ENCODE measurements at regions not wholly inside any gene's neighbourhood (a gene's known extent, or its start where the extent isn't known, plus 50 kb on each side); places are given as distances from the start of the nearest gene placed in this dataset.

DNA sequence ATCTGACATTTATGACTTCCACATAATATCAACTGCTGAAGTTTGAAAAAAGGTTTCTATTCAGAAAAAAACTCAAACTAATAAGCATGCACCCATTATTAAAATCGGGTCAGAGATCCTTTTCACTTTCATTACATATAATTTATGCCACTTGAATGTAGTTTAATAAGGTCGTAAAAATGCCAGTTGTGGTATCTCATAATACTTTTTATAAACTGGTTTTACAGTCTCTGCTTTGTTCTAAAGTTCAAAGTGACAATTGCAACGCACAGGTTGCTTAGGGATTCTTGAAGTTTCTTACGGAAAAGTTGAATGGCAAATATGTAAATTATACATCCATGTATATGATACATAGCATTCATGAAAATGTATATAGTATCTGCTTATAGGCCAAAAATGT is 229.4 kb upstream of the CEP162 start:
- TF ChIP-seq, protein P1, sequence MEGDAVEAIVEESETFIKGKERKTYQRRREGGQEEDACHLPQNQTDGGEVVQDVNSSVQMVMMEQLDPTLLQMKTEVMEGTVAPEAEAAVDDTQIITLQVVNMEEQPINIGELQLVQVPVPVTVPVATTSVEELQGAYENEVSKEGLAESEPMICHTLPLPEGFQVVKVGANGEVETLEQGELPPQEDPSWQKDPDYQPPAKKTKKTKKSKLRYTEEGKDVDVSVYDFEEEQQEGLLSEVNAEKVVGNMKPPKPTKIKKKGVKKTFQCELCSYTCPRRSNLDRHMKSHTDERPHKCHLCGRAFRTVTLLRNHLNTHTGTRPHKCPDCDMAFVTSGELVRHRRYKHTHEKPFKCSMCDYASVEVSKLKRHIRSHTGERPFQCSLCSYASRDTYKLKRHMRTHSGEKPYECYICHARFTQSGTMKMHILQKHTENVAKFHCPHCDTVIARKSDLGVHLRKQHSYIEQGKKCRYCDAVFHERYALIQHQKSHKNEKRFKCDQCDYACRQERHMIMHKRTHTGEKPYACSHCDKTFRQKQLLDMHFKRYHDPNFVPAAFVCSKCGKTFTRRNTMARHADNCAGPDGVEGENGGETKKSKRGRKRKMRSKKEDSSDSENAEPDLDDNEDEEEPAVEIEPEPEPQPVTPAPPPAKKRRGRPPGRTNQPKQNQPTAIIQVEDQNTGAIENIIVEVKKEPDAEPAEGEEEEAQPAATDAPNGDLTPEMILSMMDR (IDR thresholded peaks at IDR 0.05) = no peak
- TF ChIP-seq POLR2A (IDR thresholded peaks at IDR 0.05) (no peak), EP300 (IDR thresholded peaks at IDR 0.05) (no peak), POLR2AphosphoS5 (IDR thresholded peaks at IDR 0.05) (no peak)

Measured in gastroesophageal sphincter (tissue), 3 donors.